ENCODE measurements at regions not wholly inside any gene's neighbourhood (a gene's known extent, or its start where the extent isn't known, plus 50 kb on each side); places are given as distances from the start of the nearest gene placed in this dataset.

- DNase-seq: no peak
Measured at GRCh38 chr2:104736026-104736425, 117.9 kb upstream of the POU3F3 start.

- no peak for DNase-seq
Measured at GRCh38 chr2:104741860-104742259, 112.1 kb upstream of the POU3F3 start.

GRCh38 chr2:104744537-104744936 lies 109.4 kb upstream of the POU3F3 start:
- DNase-seq: no peak

GRCh38 chr2:104745846-104746245 lies 108.1 kb upstream of the POU3F3 start:
- DNase-seq: no peak

GRCh38 chr2:104746299-104746698 lies 107.6 kb upstream of the POU3F3 start:
- no peak for DNase-seq

GRCh38 chr2:104746858-104747257 lies 107.1 kb upstream of the POU3F3 start:
- DNase-seq: no peak

- DNase-seq: no peak
Measured at GRCh38 chr2:104749856-104750460, 104.0 kb upstream of the POU3F3 start.

- DNase-seq: no peak
Measured at GRCh38 chr2:104752504-104752903, 101.4 kb upstream of the POU3F3 start.

GRCh38 chr2:104755026-104755878 lies 98.7 kb upstream of the POU3F3 start:
- no peak for DNase-seq

- DNase-seq: no peak
Measured at GRCh38 chr2:104756118-104756517, 97.8 kb upstream of the POU3F3 start.

GRCh38 chr2:104757056-104757455 lies 96.9 kb upstream of the POU3F3 start:
- DNase-seq: no peak

GRCh38 chr2:104758199-104758620 lies 95.7 kb upstream of the POU3F3 start:
- peak; percentile 8 for DNase-seq

- no peak for DNase-seq
Measured at GRCh38 chr2:104762031-104762430, 91.9 kb upstream of the POU3F3 start.

GRCh38 chr2:104766683-104767082 lies 87.2 kb upstream of the POU3F3 start:
- no peak for DNase-seq

- no peak for DNase-seq
Measured at GRCh38 chr2:104768694-104769093, 85.2 kb upstream of the POU3F3 start.

GRCh38 chr2:104769096-104769495 lies 84.8 kb upstream of the POU3F3 start:
- DNase-seq: no peak

- no peak for DNase-seq
Measured at GRCh38 chr2:104772996-104773395, 80.9 kb upstream of the POU3F3 start.

GRCh38 chr2:104774631-104775030 lies 79.3 kb upstream of the POU3F3 start:
- no peak for DNase-seq

- DNase-seq: no peak
Measured at GRCh38 chr2:104777721-104778120, 76.2 kb upstream of the POU3F3 start.

- DNase-seq: no peak
Measured at GRCh38 chr2:104781151-104781550, 72.8 kb upstream of the POU3F3 start.

- no peak for DNase-seq
Measured at GRCh38 chr2:104784264-104784663, 69.7 kb upstream of the POU3F3 start.

- DNase-seq: no peak
Measured at GRCh38 chr2:104786204-104786603, 67.7 kb upstream of the POU3F3 start.

- no peak for DNase-seq
Measured at GRCh38 chr2:104786821-104787220, 67.1 kb upstream of the POU3F3 start.

- no peak for DNase-seq
Measured at GRCh38 chr2:104787298-104788065, 66.4 kb upstream of the POU3F3 start.

Measured in NCI-H69 (cell line).